Stimulated activated effector memory CD8-positive, alpha-beta T cell treated with anti-CD3 and anti-CD28 coated beads, Interleukin-12 subunit alpha, Interleukin-12 subunit beta, amount 100 ng/mL, for 72 hours (primary cell): ENCODE measurements at regions not wholly inside any gene's neighbourhood (a gene's known extent, or its start where the extent isn't known, plus 50 kb on each side); places are given as distances from the start of the nearest gene placed in this dataset.
"Not testable (repeated sequence)": the region's sequence is repeated elsewhere in the genome, so short reads cannot be mapped to it uniquely, and the experiment has no call there.

ENCODE experiments used
- ATAC-seq: fragments of 150-1000 bp; cut with Tn5 transposase; 2 replicates; pipeline ENCODE4 v1.10.0; 2021
- DNase-seq, 2 donors: peaks; one replicate each; pipeline ENCODE4 v3.0.0; 2021 to 2022; ENCODE audit warnings: low spot score in 2 of 2
- H3K27ac Mint-ChIP-seq: one replicate; pipeline ENCODE4 v1.8.0; 2022; ENCODE audit warnings: mild to moderate bottlenecking, mixed read lengths
- H3K36me3 Mint-ChIP-seq: one replicate; pipeline ENCODE4 v1.8.0; 2022; ENCODE audit warnings: mild to moderate bottlenecking, mixed read lengths
- H3K4me1 Mint-ChIP-seq: one replicate; pipeline ENCODE4 v1.8.0; 2022; ENCODE audit warnings: mixed read lengths
- H3K4me3 Mint-ChIP-seq: one replicate; pipeline ENCODE4 v1.8.0; 2022; ENCODE audit warnings: mild to moderate bottlenecking, mixed read lengths
- H3K9me3 Mint-ChIP-seq: one replicate; pipeline ENCODE4 v1.8.0; 2022; ENCODE audit warnings: mixed read lengths

GRCh38 chrX:46015653-46016052, 529.6 kb downstream of the ZNF674 start:
- Mint-ChIP-seq H3K4me3 (no peak overlapping the region), H3K9me3 (no peaks in the 10 kb centered on the region), H3K27ac (no peak overlapping the region), H3K4me1 (no peaks in the 10 kb centered on the region), H3K36me3 (no peaks in the 10 kb centered on the region)
- DNase-seq: no peak
- no peak for ATAC-seq

- peaks cover 3% of the 10 kb centered on the region for H3K9me3 Mint-ChIP-seq
- no peak overlapping the region for H3K4me3 Mint-ChIP-seq
- H3K27ac Mint-ChIP-seq: no peak overlapping the region
- H3K36me3 Mint-ChIP-seq: no peaks in the 10 kb centered on the region
- ATAC-seq (no peak), DNase-seq (no peak)
- no peaks in the 10 kb centered on the region for H3K4me1 Mint-ChIP-seq
Measured at GRCh38 chrX:45992402-45993123, 552.7 kb downstream of the ZNF674 start.

GRCh38 chrX:45986971-45987370, 558.2 kb downstream of the ZNF674 start:
- Mint-ChIP-seq H3K4me1 (no peaks in the 10 kb centered on the region), H3K36me3 (no peaks in the 10 kb centered on the region), H3K9me3 (no peaks in the 10 kb centered on the region), H3K27ac (no peak overlapping the region), H3K4me3 (no peak overlapping the region)
- ATAC-seq (no peak), DNase-seq (no peak)

- Mint-ChIP-seq H3K27ac (no peak overlapping the region), H3K4me1 (no peaks in the 10 kb centered on the region), H3K36me3 (no peaks in the 10 kb centered on the region), H3K4me3 (no peak overlapping the region), H3K9me3 (no peaks in the 10 kb centered on the region)
- ATAC-seq (no peak), DNase-seq (no peak)
Measured at GRCh38 chrX:45986081-45986480, 559.1 kb downstream of the ZNF674 start.

GRCh38 chrX:45982958-45983727, 562.1 kb downstream of the ZNF674 start:
- not testable (repeated sequence) for DNase-seq, H3K4me1 Mint-ChIP-seq, H3K9me3 Mint-ChIP-seq, H3K4me3 Mint-ChIP-seq, ATAC-seq, H3K36me3 Mint-ChIP-seq, H3K27ac Mint-ChIP-seq

GRCh38 chrX:45980726-45981125, 564.5 kb downstream of the ZNF674 start:
- no peaks in the 10 kb centered on the region for H3K9me3 Mint-ChIP-seq
- DNase-seq (no peak), ATAC-seq (no peak)
- H3K27ac Mint-ChIP-seq: no peak overlapping the region
- no peak overlapping the region for H3K4me3 Mint-ChIP-seq
- no peaks in the 10 kb centered on the region for H3K36me3 Mint-ChIP-seq
- no peaks in the 10 kb centered on the region for H3K4me1 Mint-ChIP-seq

GRCh38 chrX:45975633-45976032, 569.6 kb downstream of the ZNF674 start:
- no peaks in the 10 kb centered on the region for H3K36me3 Mint-ChIP-seq

GRCh38 chrX:45972636-45973035, 572.6 kb downstream of the ZNF674 start:
- H3K9me3 Mint-ChIP-seq: no peaks in the 10 kb centered on the region
- no peak for ATAC-seq
- no peak overlapping the region for H3K27ac Mint-ChIP-seq
- no peak overlapping the region for H3K4me3 Mint-ChIP-seq
- no peak for DNase-seq
- H3K36me3 Mint-ChIP-seq: no peaks in the 10 kb centered on the region
- H3K4me1 Mint-ChIP-seq: no peaks in the 10 kb centered on the region

More at GRCh38 chrX:45975633-45976032, 569.6 kb downstream of the ZNF674 start:
- no peak overlapping the region for H3K27ac Mint-ChIP-seq
- H3K4me3 Mint-ChIP-seq: no peak overlapping the region
- no peak for DNase-seq
- no peak for ATAC-seq
- no peaks in the 10 kb centered on the region for H3K4me1 Mint-ChIP-seq
- H3K9me3 Mint-ChIP-seq: no peaks in the 10 kb centered on the region

GRCh38 chrX:45959567-45959966, 585.7 kb downstream of the ZNF674 start:
- H3K36me3 Mint-ChIP-seq: no peaks in the 10 kb centered on the region
- no peak overlapping the region for H3K27ac Mint-ChIP-seq
- ATAC-seq: no peak
- DNase-seq: no peak
- no peak overlapping the region for H3K4me3 Mint-ChIP-seq
- no peaks in the 10 kb centered on the region for H3K9me3 Mint-ChIP-seq
- H3K4me1 Mint-ChIP-seq: peaks cover 8% of the 10 kb centered on the region

GRCh38 chrX:45956191-45956870, 588.9 kb downstream of the ZNF674 start:
- no peak overlapping the region for H3K27ac Mint-ChIP-seq
- no peak overlapping the region for H3K4me3 Mint-ChIP-seq
- no peak for DNase-seq
- no peaks in the 10 kb centered on the region for H3K36me3 Mint-ChIP-seq
- no peaks in the 10 kb centered on the region for H3K9me3 Mint-ChIP-seq
- H3K4me1 Mint-ChIP-seq: no peaks in the 10 kb centered on the region
- no peak for ATAC-seq

GRCh38 chrX:45955661-45956060, 589.6 kb downstream of the ZNF674 start:
- DNase-seq: no peak
- H3K4me3 Mint-ChIP-seq: no peak overlapping the region
- H3K36me3 Mint-ChIP-seq: no peaks in the 10 kb centered on the region
- no peak overlapping the region for H3K27ac Mint-ChIP-seq
- ATAC-seq: no peak
- no peaks in the 10 kb centered on the region for H3K9me3 Mint-ChIP-seq
- no peaks in the 10 kb centered on the region for H3K4me1 Mint-ChIP-seq

GRCh38 chrX:45954026-45954425, 591.2 kb downstream of the ZNF674 start:
- H3K27ac Mint-ChIP-seq: no peak overlapping the region
- H3K4me1 Mint-ChIP-seq: no peaks in the 10 kb centered on the region
- ATAC-seq (no peak), DNase-seq (no peak)
- H3K36me3 Mint-ChIP-seq: no peaks in the 10 kb centered on the region
- no peak overlapping the region for H3K4me3 Mint-ChIP-seq
- H3K9me3 Mint-ChIP-seq: no peaks in the 10 kb centered on the region

- ATAC-seq (no peak), DNase-seq (no peak)
- no peaks in the 10 kb centered on the region for H3K4me1 Mint-ChIP-seq
- no peak overlapping the region for H3K4me3 Mint-ChIP-seq
- H3K36me3 Mint-ChIP-seq: no peaks in the 10 kb centered on the region
- no peaks in the 10 kb centered on the region for H3K9me3 Mint-ChIP-seq
- no peak overlapping the region for H3K27ac Mint-ChIP-seq
Measured at GRCh38 chrX:45952030-45952429, 593.2 kb downstream of the ZNF674 start.

GRCh38 chrX:45935408-45935807, 609.8 kb downstream of the ZNF674 start:
- Mint-ChIP-seq H3K4me1 (peaks cover 5% of the 10 kb centered on the region), H3K4me3 (no peak overlapping the region), H3K36me3 (no peaks in the 10 kb centered on the region), H3K27ac (peak overlapping the region; percentile 52), H3K9me3 (no peaks in the 10 kb centered on the region)
- DNase-seq (no peak), ATAC-seq (peak; percentile 88)

- no peak for DNase-seq
- ATAC-seq: no peak
- H3K36me3 Mint-ChIP-seq: no peaks in the 10 kb centered on the region
- no peak overlapping the region for H3K4me3 Mint-ChIP-seq
- no peak overlapping the region for H3K27ac Mint-ChIP-seq
- no peaks in the 10 kb centered on the region for H3K9me3 Mint-ChIP-seq
- no peaks in the 10 kb centered on the region for H3K4me1 Mint-ChIP-seq
Measured at GRCh38 chrX:45912316-45912715, 632.9 kb downstream of the ZNF674 start.

GRCh38 chrX:45907786-45908185, 637.4 kb downstream of the ZNF674 start:
- no peaks in the 10 kb centered on the region for H3K4me1 Mint-ChIP-seq
- DNase-seq (no peak), ATAC-seq (no peak)
- H3K9me3 Mint-ChIP-seq: no peaks in the 10 kb centered on the region
- no peak overlapping the region for H3K27ac Mint-ChIP-seq
- no peaks in the 10 kb centered on the region for H3K36me3 Mint-ChIP-seq
- H3K4me3 Mint-ChIP-seq: no peak overlapping the region
